ENCODE measurements at regions not wholly inside any gene's neighbourhood (a gene's known extent, or its start where the extent isn't known, plus 50 kb on each side); places are given as distances from the start of the nearest gene placed in this dataset.

GRCh38 chr14:86997271-86997670 lies 995.7 kb downstream of the GALC start:
- Histone ChIP-seq H3K4me3 (ENCODE audit: extremely low read depth, insufficient read depth, low read length, poor library complexity, severe bottlenecking) (no peak overlapping the region), H3K4me1 (ENCODE audit: control insufficient read depth, insufficient read depth, low read length, poor library complexity, severe bottlenecking) (no peaks in the 10 kb centered on the region), H3K27ac (ENCODE audit: low read depth, low read length, severe bottlenecking) (no peak overlapping the region), H3K36me3 (ENCODE audit: control insufficient read depth, insufficient read depth, low read length) (no peaks in the 10 kb centered on the region), H3K9me3 (ENCODE audit: control insufficient read depth, low read length) (no peaks in the 10 kb centered on the region)
- WGBS, 2 experiments (ENCODE audit: insufficient coverage in 2 of 2) = no CpG with 5 or more reads among the region's 2 CpGs

GRCh38 chr14:86990396-86990795 lies 1002.6 kb downstream of the GALC start:
- Histone ChIP-seq H3K4me1 (ENCODE audit: control insufficient read depth, insufficient read depth, low read length, poor library complexity, severe bottlenecking) (no peaks in the 10 kb centered on the region), H3K27ac (ENCODE audit: low read depth, low read length, severe bottlenecking) (no peak overlapping the region), H3K9me3 (ENCODE audit: control insufficient read depth, low read length) (no peaks in the 10 kb centered on the region), H3K36me3 (ENCODE audit: control insufficient read depth, insufficient read depth, low read length) (no peaks in the 10 kb centered on the region), H3K4me3 (ENCODE audit: extremely low read depth, insufficient read depth, low read length, poor library complexity, severe bottlenecking) (no peak overlapping the region)
- WGBS, 2 experiments (ENCODE audit: insufficient coverage in 2 of 2) = 83 to 86% methylated on average over 1 to 2 of the region's 2 CpGs

- H3K9me3 ChIP-seq (ENCODE audit: control insufficient read depth, low read length) = no peaks in the 10 kb centered on the region
- H3K36me3 ChIP-seq (ENCODE audit: control insufficient read depth, insufficient read depth, low read length) = no peaks in the 10 kb centered on the region
- H3K4me1 ChIP-seq (ENCODE audit: control insufficient read depth, insufficient read depth, low read length, poor library complexity, severe bottlenecking) = no peaks in the 10 kb centered on the region
- no peak overlapping the region for H3K27ac ChIP-seq (ENCODE audit: low read depth, low read length, severe bottlenecking)
- no CpG with 5 or more reads among the region's 1 CpG for WGBS, 2 experiments (ENCODE audit: insufficient coverage in 2 of 2)
- no peak overlapping the region for H3K4me3 ChIP-seq (ENCODE audit: extremely low read depth, insufficient read depth, low read length, poor library complexity, severe bottlenecking)
Observed at GRCh38 chr14:86989285-86989684, 1003.7 kb downstream of the GALC start.

GRCh38 chr14:86987966-86988365 lies 1005.0 kb downstream of the GALC start:
- no peak overlapping the region for H3K27ac ChIP-seq (ENCODE audit: low read depth, low read length, severe bottlenecking)
- H3K9me3 ChIP-seq (ENCODE audit: control insufficient read depth, low read length) = no peaks in the 10 kb centered on the region
- no peak overlapping the region for H3K4me3 ChIP-seq (ENCODE audit: extremely low read depth, insufficient read depth, low read length, poor library complexity, severe bottlenecking)
- WGBS, 2 experiments (ENCODE audit: insufficient coverage in 2 of 2) = 96 to 100% methylated on average over 1 to 3 of the region's 3 CpGs
- H3K4me1 ChIP-seq (ENCODE audit: control insufficient read depth, insufficient read depth, low read length, poor library complexity, severe bottlenecking) = no peaks in the 10 kb centered on the region
- no peaks in the 10 kb centered on the region for H3K36me3 ChIP-seq (ENCODE audit: control insufficient read depth, insufficient read depth, low read length)

- no peaks in the 10 kb centered on the region for H3K36me3 ChIP-seq (ENCODE audit: control insufficient read depth, insufficient read depth, low read length)
- H3K4me3 ChIP-seq (ENCODE audit: extremely low read depth, insufficient read depth, low read length, poor library complexity, severe bottlenecking) = no peak overlapping the region
- WGBS, 2 experiments (ENCODE audit: insufficient coverage in 2 of 2) = no CpG with 5 or more reads among the region's 1 CpG
- H3K27ac ChIP-seq (ENCODE audit: low read depth, low read length, severe bottlenecking) = no peak overlapping the region
- no peaks in the 10 kb centered on the region for H3K9me3 ChIP-seq (ENCODE audit: control insufficient read depth, low read length)
- no peaks in the 10 kb centered on the region for H3K4me1 ChIP-seq (ENCODE audit: control insufficient read depth, insufficient read depth, low read length, poor library complexity, severe bottlenecking)
Observed at GRCh38 chr14:86973177-86973576, 1019.8 kb downstream of the GALC start.

- 83 to 100% methylated on average over 1 to 2 of the region's 2 CpGs for WGBS, 2 experiments (ENCODE audit: insufficient coverage in 2 of 2)
- no peaks in the 10 kb centered on the region for H3K4me1 ChIP-seq (ENCODE audit: control insufficient read depth, insufficient read depth, low read length, poor library complexity, severe bottlenecking)
- H3K27ac ChIP-seq (ENCODE audit: low read depth, low read length, severe bottlenecking) = no peak overlapping the region
- no peaks in the 10 kb centered on the region for H3K9me3 ChIP-seq (ENCODE audit: control insufficient read depth, low read length)
- no peak overlapping the region for H3K4me3 ChIP-seq (ENCODE audit: extremely low read depth, insufficient read depth, low read length, poor library complexity, severe bottlenecking)
- no peaks in the 10 kb centered on the region for H3K36me3 ChIP-seq (ENCODE audit: control insufficient read depth, insufficient read depth, low read length)
Observed at GRCh38 chr14:86971292-86971691, 1021.7 kb downstream of the GALC start.

GRCh38 chr14:86961106-86961716 lies 1031.8 kb downstream of the GALC start:
- Histone ChIP-seq H3K4me3 (ENCODE audit: extremely low read depth, insufficient read depth, low read length, poor library complexity, severe bottlenecking) (no peak overlapping the region), H3K36me3 (ENCODE audit: control insufficient read depth, insufficient read depth, low read length) (no peaks in the 10 kb centered on the region), H3K27ac (ENCODE audit: low read depth, low read length, severe bottlenecking) (no peak overlapping the region), H3K4me1 (ENCODE audit: control insufficient read depth, insufficient read depth, low read length, poor library complexity, severe bottlenecking) (no peaks in the 10 kb centered on the region), H3K9me3 (ENCODE audit: control insufficient read depth, low read length) (no peaks in the 10 kb centered on the region)
- WGBS, 2 experiments (ENCODE audit: insufficient coverage in 2 of 2) = 80% methylated on average over 1 of the region's 2 CpGs; no CpG with 5 or more reads in 1 of the 2 experiments

- H3K9me3 ChIP-seq (ENCODE audit: control insufficient read depth, low read length) = no peaks in the 10 kb centered on the region
- H3K27ac ChIP-seq (ENCODE audit: low read depth, low read length, severe bottlenecking) = no peak overlapping the region
- WGBS, 2 experiments (ENCODE audit: insufficient coverage in 2 of 2) = 100% methylated on average over 1 to 2 of the region's 5 CpGs
- H3K4me3 ChIP-seq (ENCODE audit: extremely low read depth, insufficient read depth, low read length, poor library complexity, severe bottlenecking) = no peak overlapping the region
- H3K36me3 ChIP-seq (ENCODE audit: control insufficient read depth, insufficient read depth, low read length) = no peaks in the 10 kb centered on the region
- no peaks in the 10 kb centered on the region for H3K4me1 ChIP-seq (ENCODE audit: control insufficient read depth, insufficient read depth, low read length, poor library complexity, severe bottlenecking)
Observed at GRCh38 chr14:86955771-86956354, 1037.1 kb downstream of the GALC start.

GRCh38 chr14:86954623-86955022 lies 1038.4 kb downstream of the GALC start:
- whole genome bisulfite sequencing, 2 experiments (ENCODE audit: insufficient coverage in 2 of 2) = no CpG with 5 or more reads among the region's 1 CpG
- Histone ChIP-seq H3K36me3 (ENCODE audit: control insufficient read depth, insufficient read depth, low read length) (no peaks in the 10 kb centered on the region), H3K27ac (ENCODE audit: low read depth, low read length, severe bottlenecking) (no peak overlapping the region), H3K9me3 (ENCODE audit: control insufficient read depth, low read length) (no peaks in the 10 kb centered on the region), H3K4me1 (ENCODE audit: control insufficient read depth, insufficient read depth, low read length, poor library complexity, severe bottlenecking) (no peaks in the 10 kb centered on the region), H3K4me3 (ENCODE audit: extremely low read depth, insufficient read depth, low read length, poor library complexity, severe bottlenecking) (no peak overlapping the region)

- Histone ChIP-seq H3K9me3 (ENCODE audit: control insufficient read depth, low read length) (no peaks in the 10 kb centered on the region), H3K36me3 (ENCODE audit: control insufficient read depth, insufficient read depth, low read length) (no peaks in the 10 kb centered on the region), H3K4me3 (ENCODE audit: extremely low read depth, insufficient read depth, low read length, poor library complexity, severe bottlenecking) (no peak overlapping the region), H3K27ac (ENCODE audit: low read depth, low read length, severe bottlenecking) (no peak overlapping the region), H3K4me1 (ENCODE audit: control insufficient read depth, insufficient read depth, low read length, poor library complexity, severe bottlenecking) (no peaks in the 10 kb centered on the region)
- 85 to 100% methylated on average over 2 of the region's 3 CpGs for WGBS, 2 experiments (ENCODE audit: insufficient coverage in 2 of 2)
Observed at GRCh38 chr14:86946446-86946845, 1046.5 kb downstream of the GALC start.

GRCh38 chr14:86944434-86944833 lies 1048.5 kb downstream of the GALC start:
- Histone ChIP-seq H3K9me3 (ENCODE audit: control insufficient read depth, low read length) (no peaks in the 10 kb centered on the region), H3K4me3 (ENCODE audit: extremely low read depth, insufficient read depth, low read length, poor library complexity, severe bottlenecking) (no peak overlapping the region), H3K27ac (ENCODE audit: low read depth, low read length, severe bottlenecking) (no peak overlapping the region), H3K36me3 (ENCODE audit: control insufficient read depth, insufficient read depth, low read length) (no peaks in the 10 kb centered on the region), H3K4me1 (ENCODE audit: control insufficient read depth, insufficient read depth, low read length, poor library complexity, severe bottlenecking) (no peaks in the 10 kb centered on the region)
- 83% methylated on average over 2 of the region's 5 CpGs; no CpG with 5 or more reads in 1 of the 2 experiments for WGBS, 2 experiments (ENCODE audit: insufficient coverage in 2 of 2)
